ENCODE measurements at regions not wholly inside any gene's neighbourhood (a gene's known extent, or its start where the extent isn't known, plus 50 kb on each side); places are given as distances from the start of the nearest gene placed in this dataset.
"Not testable (repeated sequence)": the region's sequence is repeated elsewhere in the genome, so short reads cannot be mapped to it uniquely, and the experiment has no call there.

- Histone ChIP-seq H4K20me1 (ENCODE audit: control insufficient read depth, extremely low read depth, insufficient read depth, low read length) (no peaks in the 10 kb centered on the region), H2AFZ (ENCODE audit: control insufficient read depth, low read length) (no peak overlapping the region), H3K9me3 (ENCODE audit: control insufficient read depth, low read depth, low read length) (no peaks in the 10 kb centered on the region), H3K36me3 (ENCODE audit: control insufficient read depth in 2 of 2, extremely low read depth in 1 of 2, insufficient read depth in 2 of 2, low read length in 2 of 2) (no peaks in the 10 kb centered on the region), H3K4me1 (ENCODE audit: control insufficient read depth, extremely low read depth, insufficient read depth, low read length) (no peaks in the 10 kb centered on the region), H3K79me2 (ENCODE audit: control insufficient read depth, insufficient read depth, low read length) (no peaks in the 10 kb centered on the region), H3K9me1 (ENCODE audit: control insufficient read depth, extremely low read depth, insufficient read depth, low read length) (no peaks in the 10 kb centered on the region), H3K27me3 (ENCODE audit: control insufficient read depth, extremely low read depth, insufficient read depth, low read length) (no peaks in the 10 kb centered on the region), H3K9ac (ENCODE audit: control insufficient read depth, extremely low read depth, insufficient read depth, low read length) (no peak overlapping the region), H3K4me2 (ENCODE audit: control insufficient read depth, extremely low read depth, insufficient read depth, low read depth, low read length) (no peak overlapping the region), H3K27ac (ENCODE audit: control insufficient read depth, insufficient read depth, low read length) (no peak overlapping the region), H3K4me3 (ENCODE audit: control insufficient read depth in 2 of 3, extremely low read depth in 1 of 3, insufficient read depth in 2 of 3, low read depth in 1 of 3, low read length in 3 of 3) (no peak overlapping the region)
- FAIRE-seq: no peak
- dilution Hi-C loops (cut with MboI; ENCODE audit: extremely low pct_ligation_motif_present, low sequenced_read_pairs): no loop called here
- TF ChIP-seq CTCF (optimal IDR thresholded peaks at IDR 0.05 in 1 of 3, IDR thresholded peaks at IDR 0.05 in 1 of 3, conservative IDR thresholded peaks at IDR 0.05 in 1 of 3; ENCODE audit: extremely low read depth in 1 of 3, insufficient read depth in 2 of 3, low read length in 3 of 3) (no peak), EZH2 (IDR thresholded peaks at IDR 0.05; ENCODE audit: low read length) (no peak)
- DNase-seq (ENCODE audit: low read depth, low spot score): no peak
These were observed 633.2 kb upstream of the ACTRT1 start for GRCh38 chrX:128685387-128685786.

- Histone ChIP-seq H3K4me3 (ENCODE audit: control insufficient read depth in 2 of 3, extremely low read depth in 1 of 3, insufficient read depth in 2 of 3, low read depth in 1 of 3, low read length in 3 of 3) (no peak overlapping the region), H3K79me2 (ENCODE audit: control insufficient read depth, insufficient read depth, low read length) (no peaks in the 10 kb centered on the region), H3K27me3 (ENCODE audit: control insufficient read depth, extremely low read depth, insufficient read depth, low read length) (no peaks in the 10 kb centered on the region), H3K27ac (ENCODE audit: control insufficient read depth, insufficient read depth, low read length) (no peak overlapping the region), H4K20me1 (ENCODE audit: control insufficient read depth, extremely low read depth, insufficient read depth, low read length) (no peaks in the 10 kb centered on the region), H3K9me1 (ENCODE audit: control insufficient read depth, extremely low read depth, insufficient read depth, low read length) (no peaks in the 10 kb centered on the region), H3K9ac (ENCODE audit: control insufficient read depth, extremely low read depth, insufficient read depth, low read length) (no peak overlapping the region), H3K4me2 (ENCODE audit: control insufficient read depth, extremely low read depth, insufficient read depth, low read depth, low read length) (no peak overlapping the region), H3K4me1 (ENCODE audit: control insufficient read depth, extremely low read depth, insufficient read depth, low read length) (no peaks in the 10 kb centered on the region), H2AFZ (ENCODE audit: control insufficient read depth, low read length) (no peak overlapping the region), H3K9me3 (ENCODE audit: control insufficient read depth, low read depth, low read length) (no peaks in the 10 kb centered on the region), H3K36me3 (ENCODE audit: control insufficient read depth in 2 of 2, extremely low read depth in 1 of 2, insufficient read depth in 2 of 2, low read length in 2 of 2) (no peaks in the 10 kb centered on the region)
- FAIRE-seq: no peak
- TF ChIP-seq EZH2 (IDR thresholded peaks at IDR 0.05; ENCODE audit: low read length) (no peak), CTCF (optimal IDR thresholded peaks at IDR 0.05 in 1 of 3, IDR thresholded peaks at IDR 0.05 in 1 of 3, conservative IDR thresholded peaks at IDR 0.05 in 1 of 3; ENCODE audit: extremely low read depth in 1 of 3, insufficient read depth in 2 of 3, low read length in 3 of 3) (no peak)
- no peak for DNase-seq (ENCODE audit: low read depth, low spot score)
- dilution Hi-C loops (cut with MboI; ENCODE audit: extremely low pct_ligation_motif_present, low sequenced_read_pairs): no loop called here
These were observed 624.4 kb upstream of the ACTRT1 start for GRCh38 chrX:128676651-128677050.

GRCh38 chrX:128674326-128675086 is 622.3 kb upstream of the ACTRT1 start:
- H3K9ac ChIP-seq (ENCODE audit: control insufficient read depth, extremely low read depth, insufficient read depth, low read length); H3K4me3 ChIP-seq (ENCODE audit: control insufficient read depth in 2 of 3, extremely low read depth in 1 of 3, insufficient read depth in 2 of 3, low read depth in 1 of 3, low read length in 3 of 3); H3K9me1 ChIP-seq (ENCODE audit: control insufficient read depth, extremely low read depth, insufficient read depth, low read length); H2AFZ ChIP-seq (ENCODE audit: control insufficient read depth, low read length); H3K36me3 ChIP-seq (ENCODE audit: control insufficient read depth in 2 of 2, extremely low read depth in 1 of 2, insufficient read depth in 2 of 2, low read length in 2 of 2); H4K20me1 ChIP-seq (ENCODE audit: control insufficient read depth, extremely low read depth, insufficient read depth, low read length); DNase-seq (ENCODE audit: low read depth, low spot score); dilution Hi-C loops (cut with MboI; ENCODE audit: extremely low pct_ligation_motif_present, low sequenced_read_pairs); H3K27ac ChIP-seq (ENCODE audit: control insufficient read depth, insufficient read depth, low read length); H3K79me2 ChIP-seq (ENCODE audit: control insufficient read depth, insufficient read depth, low read length); H3K4me1 ChIP-seq (ENCODE audit: control insufficient read depth, extremely low read depth, insufficient read depth, low read length); H3K4me2 ChIP-seq (ENCODE audit: control insufficient read depth, extremely low read depth, insufficient read depth, low read depth, low read length); H3K27me3 ChIP-seq (ENCODE audit: control insufficient read depth, extremely low read depth, insufficient read depth, low read length); H3K9me3 ChIP-seq (ENCODE audit: control insufficient read depth, low read depth, low read length); FAIRE-seq: not testable (repeated sequence)

All from keratinocyte (primary cell).